HEK293 (cell line): ENCODE measurements at regions not wholly inside any gene's neighbourhood (a gene's known extent, or its start where the extent isn't known, plus 50 kb on each side); places are given as distances from the start of the nearest gene placed in this dataset.

Experiments used
- SP3 ChIP-seq: fragments of 450-650 bp; formaldehyde crosslinking; IDR thresholded peaks from 2 replicates; pipeline ENCODE4 v1.5.1; 2016; ENCODE audit warnings: missing biosample characterization, missing genetic modification characterization
- ZNF549 ChIP-seq: fragments of 450-650 bp; IDR thresholded peaks from 2 replicates; pipeline ENCODE4 v1.5.1; 2018; ENCODE audit warnings: missing biosample characterization, missing genetic modification characterization, mild to moderate bottlenecking, inconsistent platforms, moderate library complexity

- TF ChIP-seq ZNF549 (tag by site-specific recombination) = no peak
- no peak for TF ChIP-seq SP3 (tag by site-specific recombination)
Observed at GRCh38 chr9:86643946-86644674, 289.9 kb upstream of the TUT7 start.
